ENCODE measurements at regions not wholly inside any gene's neighbourhood (a gene's known extent, or its start where the extent isn't known, plus 50 kb on each side); places are given as distances from the start of the nearest gene placed in this dataset.

GRCh38 chr10:62885684-62886461, 69.7 kb upstream of the EGR2 start:
- WGBS (ENCODE audit: insufficient coverage) = 90% methylated on average over 5 of the region's 7 CpGs
- POLR2A ChIA-PET = no interaction called here
- CTCF ChIA-PET = no interaction called here
- Histone ChIP-seq H3K4me2 (replicated peaks; ENCODE audit: low read depth, low read length, poor library complexity, severe bottlenecking) (no peak overlapping the region), H3K4me1 (ENCODE audit: control insufficient read depth in 2 of 2, insufficient read depth in 2 of 2, low read length in 2 of 2) (no peaks in the 10 kb centered on the region), H3K27ac (ENCODE audit: low read length in 2 of 2) (no peak overlapping the region), H3K36me3 (replicated peaks in 1 of 2; ENCODE audit: control extremely low read depth in 1 of 2, control insufficient read depth in 1 of 2, extremely low read depth in 1 of 2, insufficient read depth in 2 of 2, low read length in 1 of 2) (no peaks in the 10 kb centered on the region), H2AFZ (ENCODE audit: insufficient read depth, low read depth, low read length, poor library complexity, severe bottlenecking) (no peak overlapping the region), H3K9me3 (ENCODE audit: control extremely low read depth in 1 of 3, control insufficient read depth in 2 of 3, insufficient read depth in 1 of 3, low read length in 2 of 3) (no peaks in the 10 kb centered on the region), H4K20me1 (ENCODE audit: control insufficient read depth, insufficient read depth, low read length, poor library complexity, severe bottlenecking) (no peaks in the 10 kb centered on the region), H3K9ac (ENCODE audit: low read length) (no peak overlapping the region), H3K79me2 (ENCODE audit: control insufficient read depth, insufficient read depth, low read length) (no peaks in the 10 kb centered on the region), H3K27me3 (replicated peaks in 1 of 4; ENCODE audit: control extremely low read depth in 1 of 4, control insufficient read depth in 3 of 4, insufficient read depth in 4 of 4, low read length in 3 of 4) (no peaks in the 10 kb centered on the region), H3K4me3 (ENCODE audit: control extremely low read depth in 1 of 5, extremely low read depth in 1 of 5, insufficient read depth in 1 of 5, low read depth in 2 of 5, low read length in 4 of 5) (no peak overlapping the region)
- no peak for ATAC-seq (ENCODE audit: low read depth)
- H3K9me3 Mint-ChIP-seq (ENCODE audit: insufficient read depth) = no peaks in the 10 kb centered on the region
- H3K27me3 Mint-ChIP-seq = peaks cover 33% of the 10 kb centered on the region
- TF ChIP-seq, protein P1, sequence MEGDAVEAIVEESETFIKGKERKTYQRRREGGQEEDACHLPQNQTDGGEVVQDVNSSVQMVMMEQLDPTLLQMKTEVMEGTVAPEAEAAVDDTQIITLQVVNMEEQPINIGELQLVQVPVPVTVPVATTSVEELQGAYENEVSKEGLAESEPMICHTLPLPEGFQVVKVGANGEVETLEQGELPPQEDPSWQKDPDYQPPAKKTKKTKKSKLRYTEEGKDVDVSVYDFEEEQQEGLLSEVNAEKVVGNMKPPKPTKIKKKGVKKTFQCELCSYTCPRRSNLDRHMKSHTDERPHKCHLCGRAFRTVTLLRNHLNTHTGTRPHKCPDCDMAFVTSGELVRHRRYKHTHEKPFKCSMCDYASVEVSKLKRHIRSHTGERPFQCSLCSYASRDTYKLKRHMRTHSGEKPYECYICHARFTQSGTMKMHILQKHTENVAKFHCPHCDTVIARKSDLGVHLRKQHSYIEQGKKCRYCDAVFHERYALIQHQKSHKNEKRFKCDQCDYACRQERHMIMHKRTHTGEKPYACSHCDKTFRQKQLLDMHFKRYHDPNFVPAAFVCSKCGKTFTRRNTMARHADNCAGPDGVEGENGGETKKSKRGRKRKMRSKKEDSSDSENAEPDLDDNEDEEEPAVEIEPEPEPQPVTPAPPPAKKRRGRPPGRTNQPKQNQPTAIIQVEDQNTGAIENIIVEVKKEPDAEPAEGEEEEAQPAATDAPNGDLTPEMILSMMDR (IDR thresholded peaks at IDR 0.05) = no peak
- no peak for TF ChIP-seq EZH2 (IDR thresholded peaks at IDR 0.05; ENCODE audit: borderline replicate concordance, insufficient read depth, low read depth, low read length, poor library complexity, severe bottlenecking)
- no peak overlapping the region for H3K27ac Mint-ChIP-seq
- intact Hi-C loops (cut with micrococcal nuclease) = no loop called here
- no peak overlapping the region for H3K4me3 Mint-ChIP-seq
- DNase-seq = no peak
- H3K4me1 Mint-ChIP-seq = no peaks in the 10 kb centered on the region

- no peaks in the 10 kb centered on the region for H3K9me3 ChIP-seq (ENCODE audit: control extremely low read depth in 1 of 3, control insufficient read depth in 2 of 3, insufficient read depth in 1 of 3, low read length in 2 of 3)
- H3K79me2 ChIP-seq (ENCODE audit: control insufficient read depth, insufficient read depth, low read length) = no peaks in the 10 kb centered on the region
- intact Hi-C loops (cut with micrococcal nuclease) = no loop called here
- no peaks in the 10 kb centered on the region for H3K36me3 ChIP-seq (replicated peaks in 1 of 2; ENCODE audit: control extremely low read depth in 1 of 2, control insufficient read depth in 1 of 2, extremely low read depth in 1 of 2, insufficient read depth in 2 of 2, low read length in 1 of 2)
- Mint-ChIP-seq H3K4me3 (no peak overlapping the region), H3K9me3 (ENCODE audit: insufficient read depth) (no peaks in the 10 kb centered on the region), H3K27ac (no peak overlapping the region), H3K4me1 (no peaks in the 10 kb centered on the region), H3K27me3 (peaks cover 36% of the 10 kb centered on the region)
- H3K4me1 ChIP-seq (ENCODE audit: control insufficient read depth in 2 of 2, insufficient read depth in 2 of 2, low read length in 2 of 2) = no peaks in the 10 kb centered on the region
- CTCF ChIA-PET = no interaction called here
- H3K4me2 ChIP-seq (replicated peaks; ENCODE audit: low read depth, low read length, poor library complexity, severe bottlenecking) = no peak overlapping the region
- no peak overlapping the region for H3K27ac ChIP-seq (ENCODE audit: low read length in 2 of 2)
- TF ChIP-seq, protein P1 (IDR thresholded peaks at IDR 0.05) = no peak
- no peak for TF ChIP-seq EZH2 (IDR thresholded peaks at IDR 0.05; ENCODE audit: borderline replicate concordance, insufficient read depth, low read depth, low read length, poor library complexity, severe bottlenecking)
- H3K9ac ChIP-seq (ENCODE audit: low read length) = no peak overlapping the region
- H2AFZ ChIP-seq (ENCODE audit: insufficient read depth, low read depth, low read length, poor library complexity, severe bottlenecking) = no peak overlapping the region
- ATAC-seq (ENCODE audit: low read depth) (no peak), DNase-seq (no peak)
- WGBS (ENCODE audit: insufficient coverage) = 79% methylated on average over 2 of the region's 3 CpGs
- no peaks in the 10 kb centered on the region for H4K20me1 ChIP-seq (ENCODE audit: control insufficient read depth, insufficient read depth, low read length, poor library complexity, severe bottlenecking)
- POLR2A ChIA-PET = no interaction called here
- peaks cover 0 to 5% (median 0%) of the 10 kb centered on the region in 4 experiments for H3K27me3 ChIP-seq (replicated peaks in 1 of 4; ENCODE audit: control extremely low read depth in 1 of 4, control insufficient read depth in 3 of 4, insufficient read depth in 4 of 4, low read length in 3 of 4)
- H3K4me3 ChIP-seq (ENCODE audit: control extremely low read depth in 1 of 5, extremely low read depth in 1 of 5, insufficient read depth in 1 of 5, low read depth in 2 of 5, low read length in 4 of 5) = no peak overlapping the region
These were observed 64.0 kb upstream of the EGR2 start for GRCh38 chr10:62880162-62880561.

Data from B cell (primary cell).